ENCODE measurements at regions not wholly inside any gene's neighbourhood (a gene's known extent, or its start where the extent isn't known, plus 50 kb on each side); places are given as distances from the start of the nearest gene placed in this dataset.

DNA sequence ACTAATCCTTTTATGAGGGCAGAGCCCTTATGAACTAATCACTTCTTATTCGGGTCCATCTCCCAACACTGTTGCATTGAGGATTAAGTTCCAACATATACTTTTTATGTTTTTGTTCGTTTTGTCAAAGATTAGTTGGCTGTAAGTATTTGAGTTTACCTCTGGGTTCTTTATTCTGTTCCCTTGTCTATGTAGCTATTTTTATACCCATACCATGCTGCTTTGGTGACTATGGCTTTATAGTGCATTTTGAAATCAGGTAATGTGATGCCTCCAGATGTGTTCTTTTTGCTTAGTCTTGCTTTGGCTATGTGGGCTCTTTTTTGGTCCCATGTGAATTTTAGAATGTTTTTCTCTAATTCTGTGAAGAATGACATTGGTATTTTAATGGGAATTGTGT lies 166.4 kb upstream of the KCNMB2 start:
- Histone ChIP-seq H3K4me2 (ENCODE audit: low read length) (no peak overlapping the region), H3K36me3 (ENCODE audit: control insufficient read depth, insufficient read depth, low read length) (no peaks in the 10 kb centered on the region), H2BK15ac (replicated peaks; ENCODE audit: low read depth) (no peak overlapping the region), H3K79me2 (ENCODE audit: control insufficient read depth, insufficient read depth, low read length) (no peaks in the 10 kb centered on the region), H3K4me1 (ENCODE audit: control insufficient read depth, low read depth, low read length) (no peaks in the 10 kb centered on the region), H3K9ac (ENCODE audit: low read length) (no peak overlapping the region), H3K18ac (ENCODE audit: low read length) (no peak overlapping the region), H3K4ac (ENCODE audit: low read depth, low read length) (no peak overlapping the region), H4K8ac (ENCODE audit: low read depth, low read length) (no peak overlapping the region), H4K5ac (ENCODE audit: low read length) (no peak overlapping the region), H3K4me3 (ENCODE audit: low read length) (no peak overlapping the region), H2AK5ac (ENCODE audit: low read length) (no peak overlapping the region), H3K23ac (ENCODE audit: low read length) (no peak overlapping the region), H2BK120ac (ENCODE audit: low read depth, low read length) (no peak overlapping the region), H3K79me1 (ENCODE audit: low read length) (no peaks in the 10 kb centered on the region), H3K27me3 (ENCODE audit: insufficient read depth, low read length, poor library complexity) (no peaks in the 10 kb centered on the region), H2BK5ac (ENCODE audit: low read length) (no peak overlapping the region), H3K56ac (ENCODE audit: low read length) (no peak overlapping the region), H3K27ac (ENCODE audit: low read depth, low read length) (no peak overlapping the region)
- DNase-seq: no peak
- WGBS (ENCODE audit: extremely low coverage, insufficient coverage, low lambda C conversion rate): no CpG with 5 or more reads among the region's 2 CpGs

DNA sequence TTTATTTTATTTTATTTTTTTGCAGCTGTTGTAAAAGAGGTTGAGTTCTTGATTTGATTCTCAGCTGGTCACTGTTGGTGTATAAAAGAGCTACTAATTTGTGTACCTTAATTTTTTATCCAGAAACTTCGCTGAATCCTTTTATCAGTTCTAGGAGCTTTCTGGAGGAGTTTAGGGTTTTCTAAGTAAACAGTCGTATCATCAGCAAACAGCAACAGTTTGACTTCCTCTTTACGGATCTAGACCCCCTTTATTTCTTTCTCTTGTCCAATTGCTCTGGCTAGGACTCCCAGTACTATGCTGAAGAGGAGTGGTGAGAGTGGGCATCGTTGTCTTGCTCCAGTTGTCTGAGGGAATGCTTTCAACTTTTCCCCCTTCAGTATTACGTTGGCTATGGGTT lies 165.8 kb upstream of the KCNMB2 start:
- H3K4me2 ChIP-seq (ENCODE audit: low read length): no peak overlapping the region
- H4K8ac ChIP-seq (ENCODE audit: low read depth, low read length): no peak overlapping the region
- no peak overlapping the region for H2BK120ac ChIP-seq (ENCODE audit: low read depth, low read length)
- no peak overlapping the region for H2AK5ac ChIP-seq (ENCODE audit: low read length)
- H3K9ac ChIP-seq (ENCODE audit: low read length): no peak overlapping the region
- H3K79me2 ChIP-seq (ENCODE audit: control insufficient read depth, insufficient read depth, low read length): no peaks in the 10 kb centered on the region
- no peak overlapping the region for H3K27ac ChIP-seq (ENCODE audit: low read depth, low read length)
- DNase-seq: no peak
- no peak overlapping the region for H3K56ac ChIP-seq (ENCODE audit: low read length)
- H3K27me3 ChIP-seq (ENCODE audit: insufficient read depth, low read length, poor library complexity): no peaks in the 10 kb centered on the region
- WGBS (ENCODE audit: extremely low coverage, insufficient coverage, low lambda C conversion rate): no CpG with 5 or more reads among the region's 5 CpGs
- H3K4me3 ChIP-seq (ENCODE audit: low read length): no peak overlapping the region
- H3K4me1 ChIP-seq (ENCODE audit: control insufficient read depth, low read depth, low read length): no peaks in the 10 kb centered on the region
- no peak overlapping the region for H2BK15ac ChIP-seq (replicated peaks; ENCODE audit: low read depth)
- no peak overlapping the region for H3K18ac ChIP-seq (ENCODE audit: low read length)
- H4K5ac ChIP-seq (ENCODE audit: low read length): no peak overlapping the region
- no peak overlapping the region for H3K4ac ChIP-seq (ENCODE audit: low read depth, low read length)
- no peak overlapping the region for H2BK5ac ChIP-seq (ENCODE audit: low read length)
- no peaks in the 10 kb centered on the region for H3K79me1 ChIP-seq (ENCODE audit: low read length)
- H3K23ac ChIP-seq (ENCODE audit: low read length): no peak overlapping the region
- H3K36me3 ChIP-seq (ENCODE audit: control insufficient read depth, insufficient read depth, low read length): no peaks in the 10 kb centered on the region

DNA sequence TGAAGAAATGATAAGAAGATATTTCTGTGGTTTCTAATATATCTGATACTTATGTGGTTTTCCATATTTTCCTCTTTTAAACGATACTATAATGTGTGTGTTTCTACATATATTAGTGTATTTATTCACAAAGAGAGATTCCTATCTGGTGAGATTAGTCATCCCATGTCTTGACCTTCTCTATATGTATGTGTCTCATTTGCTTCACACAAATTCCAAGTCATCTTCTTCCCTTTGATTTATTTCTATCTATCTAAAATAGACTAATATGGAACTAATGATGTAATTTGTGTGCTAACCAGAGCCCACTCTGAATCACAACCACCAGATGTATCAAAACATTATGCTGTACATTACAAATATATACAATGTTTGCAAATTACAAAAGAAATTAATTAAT lies 154.7 kb upstream of the KCNMB2 start:
- no peak for DNase-seq
- no peak overlapping the region for H3K27ac ChIP-seq (ENCODE audit: low read depth, low read length)

DNA sequence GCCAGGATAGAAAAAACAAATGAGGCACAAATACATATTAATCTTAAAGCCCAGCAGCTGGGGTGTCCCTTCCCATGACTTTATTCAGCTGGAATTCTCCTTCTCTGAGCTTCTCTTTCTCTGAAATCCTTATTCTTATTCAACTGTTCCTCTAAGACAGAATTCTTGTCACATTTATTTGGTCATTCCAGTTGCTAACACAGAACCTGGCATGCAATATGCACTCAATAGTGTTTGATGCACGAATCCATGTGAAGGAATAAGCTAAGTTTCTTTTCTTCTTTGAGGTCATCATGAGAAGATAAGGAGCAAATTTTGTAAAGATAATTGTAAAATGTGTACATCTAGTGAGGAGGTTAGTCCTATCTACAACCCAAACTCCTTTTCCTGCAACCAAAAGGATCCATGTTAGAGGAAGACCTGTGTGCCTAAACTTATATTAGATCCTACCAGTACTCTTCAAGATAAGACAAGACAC lies 154.2 kb upstream of the KCNMB2 start:
- no peak overlapping the region for H4K8ac ChIP-seq (ENCODE audit: low read depth, low read length)
- H3K79me1 ChIP-seq (ENCODE audit: low read length): no peaks in the 10 kb centered on the region
- no peak overlapping the region for H2BK15ac ChIP-seq (replicated peaks; ENCODE audit: low read depth)
- H3K79me2 ChIP-seq (ENCODE audit: control insufficient read depth, insufficient read depth, low read length): no peaks in the 10 kb centered on the region
- H3K4me3 ChIP-seq (ENCODE audit: low read length): no peak overlapping the region
- no CpG with 5 or more reads among the region's 1 CpG for WGBS (ENCODE audit: extremely low coverage, insufficient coverage, low lambda C conversion rate)
- H2AK5ac ChIP-seq (ENCODE audit: low read length): no peak overlapping the region
- H3K9ac ChIP-seq (ENCODE audit: low read length): no peak overlapping the region
- H3K4ac ChIP-seq (ENCODE audit: low read depth, low read length): no peak overlapping the region
- H3K27ac ChIP-seq (ENCODE audit: low read depth, low read length): no peak overlapping the region
- H2BK5ac ChIP-seq (ENCODE audit: low read length): no peak overlapping the region
- H4K5ac ChIP-seq (ENCODE audit: low read length): no peak overlapping the region
- no peak overlapping the region for H3K23ac ChIP-seq (ENCODE audit: low read length)
- H3K4me1 ChIP-seq (ENCODE audit: control insufficient read depth, low read depth, low read length): no peaks in the 10 kb centered on the region
- no peak overlapping the region for H3K18ac ChIP-seq (ENCODE audit: low read length)
- H3K27me3 ChIP-seq (ENCODE audit: insufficient read depth, low read length, poor library complexity): no peaks in the 10 kb centered on the region
- H2BK120ac ChIP-seq (ENCODE audit: low read depth, low read length): no peak overlapping the region
- DNase-seq: no peak
- H3K56ac ChIP-seq (ENCODE audit: low read length): no peak overlapping the region
- H3K4me2 ChIP-seq (ENCODE audit: low read length): no peak overlapping the region
- H3K36me3 ChIP-seq (ENCODE audit: control insufficient read depth, insufficient read depth, low read length): no peaks in the 10 kb centered on the region

More for the DNA sequence above, 154.7 kb upstream of the KCNMB2 start:
- Histone ChIP-seq H3K79me2 (ENCODE audit: control insufficient read depth, insufficient read depth, low read length) (no peaks in the 10 kb centered on the region), H2BK120ac (ENCODE audit: low read depth, low read length) (no peak overlapping the region), H4K5ac (ENCODE audit: low read length) (no peak overlapping the region), H3K4me2 (ENCODE audit: low read length) (no peak overlapping the region), H3K23ac (ENCODE audit: low read length) (no peak overlapping the region), H3K79me1 (ENCODE audit: low read length) (no peaks in the 10 kb centered on the region), H3K4me1 (ENCODE audit: control insufficient read depth, low read depth, low read length) (no peaks in the 10 kb centered on the region), H3K36me3 (ENCODE audit: control insufficient read depth, insufficient read depth, low read length) (no peaks in the 10 kb centered on the region), H3K4ac (ENCODE audit: low read depth, low read length) (no peak overlapping the region), H4K8ac (ENCODE audit: low read depth, low read length) (no peak overlapping the region), H3K18ac (ENCODE audit: low read length) (no peak overlapping the region), H3K4me3 (ENCODE audit: low read length) (no peak overlapping the region), H3K9ac (ENCODE audit: low read length) (no peak overlapping the region), H3K56ac (ENCODE audit: low read length) (no peak overlapping the region), H3K27me3 (ENCODE audit: insufficient read depth, low read length, poor library complexity) (no peaks in the 10 kb centered on the region), H2BK5ac (ENCODE audit: low read length) (no peak overlapping the region), H2BK15ac (replicated peaks; ENCODE audit: low read depth) (no peak overlapping the region), H2AK5ac (ENCODE audit: low read length) (no peak overlapping the region)
- no CpG with 5 or more reads among the region's 1 CpG for WGBS (ENCODE audit: extremely low coverage, insufficient coverage, low lambda C conversion rate)

DNA sequence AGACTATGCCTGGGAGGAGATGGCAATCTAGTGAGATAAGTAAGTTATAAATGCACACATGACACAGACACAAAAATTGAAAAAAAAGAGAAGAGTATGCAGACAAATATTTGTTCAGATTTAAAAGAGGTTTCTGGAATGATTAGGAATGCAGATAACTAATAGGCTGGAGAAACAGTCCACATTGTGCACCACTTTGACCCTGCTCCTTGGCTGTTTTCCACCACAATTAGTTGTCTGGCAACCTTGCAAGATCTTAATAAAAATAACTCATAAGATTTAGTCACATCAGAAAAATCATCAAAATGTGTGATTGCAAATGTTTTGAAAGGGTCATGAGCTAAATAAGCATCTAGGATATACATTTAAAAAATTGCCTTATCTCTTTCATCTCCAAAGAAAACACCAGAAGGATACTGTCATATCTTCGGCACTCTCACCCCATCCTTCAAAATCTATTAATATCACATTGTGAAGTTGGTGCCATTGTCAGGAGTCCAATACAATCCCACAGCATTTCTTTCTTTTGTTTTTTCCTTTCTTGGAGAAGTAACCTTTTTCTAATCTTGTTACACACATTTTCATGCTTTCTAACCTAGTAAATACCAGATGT lies 153.7 kb upstream of the KCNMB2 start:
- no peak overlapping the region for H4K8ac ChIP-seq (ENCODE audit: low read depth, low read length)
- H2BK120ac ChIP-seq (ENCODE audit: low read depth, low read length): no peak overlapping the region
- no peak overlapping the region for H3K4me3 ChIP-seq (ENCODE audit: low read length)
- no peaks in the 10 kb centered on the region for H3K79me1 ChIP-seq (ENCODE audit: low read length)
- no peaks in the 10 kb centered on the region for H3K79me2 ChIP-seq (ENCODE audit: control insufficient read depth, insufficient read depth, low read length)
- no peak overlapping the region for H4K5ac ChIP-seq (ENCODE audit: low read length)
- H3K4me2 ChIP-seq (ENCODE audit: low read length): no peak overlapping the region
- H3K9ac ChIP-seq (ENCODE audit: low read length): no peak overlapping the region
- H3K56ac ChIP-seq (ENCODE audit: low read length): no peak overlapping the region
- no peaks in the 10 kb centered on the region for H3K36me3 ChIP-seq (ENCODE audit: control insufficient read depth, insufficient read depth, low read length)
- H3K4ac ChIP-seq (ENCODE audit: low read depth, low read length): no peak overlapping the region
- no peak overlapping the region for H3K27ac ChIP-seq (ENCODE audit: low read depth, low read length)
- no peak for DNase-seq
- no peak overlapping the region for H3K18ac ChIP-seq (ENCODE audit: low read length)
- no peak overlapping the region for H2AK5ac ChIP-seq (ENCODE audit: low read length)
- no peaks in the 10 kb centered on the region for H3K4me1 ChIP-seq (ENCODE audit: control insufficient read depth, low read depth, low read length)
- no CpG with 5 or more reads among the region's 1 CpG for WGBS (ENCODE audit: extremely low coverage, insufficient coverage, low lambda C conversion rate)
- no peak overlapping the region for H3K23ac ChIP-seq (ENCODE audit: low read length)
- no peaks in the 10 kb centered on the region for H3K27me3 ChIP-seq (ENCODE audit: insufficient read depth, low read length, poor library complexity)
- no peak overlapping the region for H2BK5ac ChIP-seq (ENCODE audit: low read length)
- no peak overlapping the region for H2BK15ac ChIP-seq (replicated peaks; ENCODE audit: low read depth)

Measured in mesendoderm (in vitro differentiated cells).